ENCODE measurements at regions not wholly inside any gene's neighbourhood (a gene's known extent, or its start where the extent isn't known, plus 50 kb on each side); places are given as distances from the start of the nearest gene placed in this dataset.

GRCh38 chr6:144390202-144390601 lies 105.1 kb downstream of the UTRN start:
- TF ChIP-seq EZH2 (IDR thresholded peaks at IDR 0.05; ENCODE audit: low read length, unreplicated experiment), result no peak
- TF ChIP-seq, protein P1, sequence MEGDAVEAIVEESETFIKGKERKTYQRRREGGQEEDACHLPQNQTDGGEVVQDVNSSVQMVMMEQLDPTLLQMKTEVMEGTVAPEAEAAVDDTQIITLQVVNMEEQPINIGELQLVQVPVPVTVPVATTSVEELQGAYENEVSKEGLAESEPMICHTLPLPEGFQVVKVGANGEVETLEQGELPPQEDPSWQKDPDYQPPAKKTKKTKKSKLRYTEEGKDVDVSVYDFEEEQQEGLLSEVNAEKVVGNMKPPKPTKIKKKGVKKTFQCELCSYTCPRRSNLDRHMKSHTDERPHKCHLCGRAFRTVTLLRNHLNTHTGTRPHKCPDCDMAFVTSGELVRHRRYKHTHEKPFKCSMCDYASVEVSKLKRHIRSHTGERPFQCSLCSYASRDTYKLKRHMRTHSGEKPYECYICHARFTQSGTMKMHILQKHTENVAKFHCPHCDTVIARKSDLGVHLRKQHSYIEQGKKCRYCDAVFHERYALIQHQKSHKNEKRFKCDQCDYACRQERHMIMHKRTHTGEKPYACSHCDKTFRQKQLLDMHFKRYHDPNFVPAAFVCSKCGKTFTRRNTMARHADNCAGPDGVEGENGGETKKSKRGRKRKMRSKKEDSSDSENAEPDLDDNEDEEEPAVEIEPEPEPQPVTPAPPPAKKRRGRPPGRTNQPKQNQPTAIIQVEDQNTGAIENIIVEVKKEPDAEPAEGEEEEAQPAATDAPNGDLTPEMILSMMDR (conservative IDR thresholded peaks at IDR 0.05; ENCODE audit: low read depth, low read length), result no peak
- TF ChIP-seq EZH2phosphoT487 (IDR thresholded peaks at IDR 0.05; ENCODE audit: borderline replicate concordance, low read length), result no peak
- H3K9me3 ChIP-seq (ENCODE audit: low read length), result no peaks in the 10 kb centered on the region
- ATAC-seq, result no peak
- no peak overlapping the region for H3K9ac ChIP-seq (ENCODE audit: low read length)
- POLR2A ChIA-PET (ENCODE audit: unreplicated experiment), result no interaction called here
- no peak overlapping the region for H3K4me3 ChIP-seq (ENCODE audit: low read length)
- no peaks in the 10 kb centered on the region for H3K9me2 ChIP-seq (replicated peaks; ENCODE audit: low read length)
- no peaks in the 10 kb centered on the region for H3K36me3 ChIP-seq (ENCODE audit: low read depth, low read length)
- H3K79me2 ChIP-seq (ENCODE audit: low read length), result peaks cover 1% of the 10 kb centered on the region
- peaks cover 5% of the 10 kb centered on the region for H3K4me1 ChIP-seq (ENCODE audit: insufficient read depth, low read length)
- no peak overlapping the region for H3K4me2 ChIP-seq (ENCODE audit: low read length)
- H3K27me3 ChIP-seq (ENCODE audit: low read length), result no peaks in the 10 kb centered on the region
- no peak for DNase-seq
- intact Hi-C loops (cut with micrococcal nuclease), result no loop called here
- no TSS peak for BruUV-seq (replicated peaks)
- no peaks in the 10 kb centered on the region for H3F3A ChIP-seq (ENCODE audit: low read length, unreplicated experiment)
- CTCF ChIA-PET, result no interaction called here
- no peak overlapping the region for H2AFZ ChIP-seq (ENCODE audit: low read length)
- no peak overlapping the region for H3K27ac ChIP-seq (ENCODE audit: low read length)
- no peaks in the 10 kb centered on the region for H4K20me1 ChIP-seq (ENCODE audit: low read length)

GRCh38 chr6:144390886-144391285 lies 105.8 kb downstream of the UTRN start:
- POLR2A ChIA-PET (ENCODE audit: unreplicated experiment), result no interaction called here
- DNase-seq (no peak), ATAC-seq (no peak)
- no peak overlapping the region for H3K4me3 ChIP-seq (ENCODE audit: low read length)
- H3K9me3 ChIP-seq (ENCODE audit: low read length), result no peaks in the 10 kb centered on the region
- no peak overlapping the region for H2AFZ ChIP-seq (ENCODE audit: low read length)
- H4K20me1 ChIP-seq (ENCODE audit: low read length), result no peaks in the 10 kb centered on the region
- no peaks in the 10 kb centered on the region for H3F3A ChIP-seq (ENCODE audit: low read length, unreplicated experiment)
- peaks cover 8% of the 10 kb centered on the region for H3K79me2 ChIP-seq (ENCODE audit: low read length)
- no peak overlapping the region for H3K27ac ChIP-seq (ENCODE audit: low read length)
- H3K9me2 ChIP-seq (replicated peaks; ENCODE audit: low read length), result no peaks in the 10 kb centered on the region
- intact Hi-C loops (cut with micrococcal nuclease), result no loop called here
- H3K9ac ChIP-seq (ENCODE audit: low read length), result no peak overlapping the region
- TF ChIP-seq, protein P1 (conservative IDR thresholded peaks at IDR 0.05; ENCODE audit: low read depth, low read length), result no peak
- TF ChIP-seq EZH2phosphoT487 (IDR thresholded peaks at IDR 0.05; ENCODE audit: borderline replicate concordance, low read length), result no peak
- no peak for TF ChIP-seq EZH2 (IDR thresholded peaks at IDR 0.05; ENCODE audit: low read length, unreplicated experiment)
- CTCF ChIA-PET, result no interaction called here
- no peak overlapping the region for H3K4me2 ChIP-seq (ENCODE audit: low read length)
- BruUV-seq (replicated peaks), result no TSS peak
- peaks cover 10% of the 10 kb centered on the region for H3K4me1 ChIP-seq (ENCODE audit: insufficient read depth, low read length)
- no peaks in the 10 kb centered on the region for H3K27me3 ChIP-seq (ENCODE audit: low read length)
- H3K36me3 ChIP-seq (ENCODE audit: low read depth, low read length), result no peaks in the 10 kb centered on the region

DNA sequence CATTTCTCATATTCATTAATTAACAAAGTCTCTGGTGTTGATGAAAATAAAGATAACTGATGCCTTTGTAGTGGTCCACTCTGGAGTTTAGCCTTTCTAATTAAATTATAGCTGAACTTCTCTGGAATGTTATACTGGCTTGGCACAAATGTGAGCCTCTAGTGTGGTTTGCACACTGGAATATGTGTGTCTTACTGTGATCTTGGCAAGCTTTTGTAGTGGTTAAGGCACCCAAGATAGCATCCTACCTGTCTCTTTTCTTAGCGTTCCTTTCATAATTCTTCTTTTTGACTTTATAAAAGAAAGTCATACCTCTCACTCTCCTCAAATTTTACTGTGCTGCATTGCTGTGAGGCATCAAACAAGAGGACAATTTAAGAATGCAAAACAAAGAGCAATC lies 107.4 kb downstream of the UTRN start:
- no peak overlapping the region for H2AFZ ChIP-seq (ENCODE audit: low read length)
- intact Hi-C loops (cut with micrococcal nuclease), result no loop called here
- no peaks in the 10 kb centered on the region for H3F3A ChIP-seq (ENCODE audit: low read length, unreplicated experiment)
- H3K79me2 ChIP-seq (ENCODE audit: low read length), result peaks cover 22% of the 10 kb centered on the region
- no peak overlapping the region for H3K4me3 ChIP-seq (ENCODE audit: low read length)
- H3K9me2 ChIP-seq (replicated peaks; ENCODE audit: low read length), result no peaks in the 10 kb centered on the region
- TF ChIP-seq EZH2 (IDR thresholded peaks at IDR 0.05; ENCODE audit: low read length, unreplicated experiment) (no peak), EZH2phosphoT487 (IDR thresholded peaks at IDR 0.05; ENCODE audit: borderline replicate concordance, low read length) (no peak)
- TF ChIP-seq, protein P1 (conservative IDR thresholded peaks at IDR 0.05; ENCODE audit: low read depth, low read length), result no peak
- H3K9ac ChIP-seq (ENCODE audit: low read length), result no peak overlapping the region
- DNase-seq (no peak), ATAC-seq (no peak)
- ChIA-PET CTCF (no interaction called here), POLR2A (ENCODE audit: unreplicated experiment) (no interaction called here)
- no peaks in the 10 kb centered on the region for H3K9me3 ChIP-seq (ENCODE audit: low read length)
- H3K27ac ChIP-seq (ENCODE audit: low read length), result no peak overlapping the region
- H3K27me3 ChIP-seq (ENCODE audit: low read length), result no peaks in the 10 kb centered on the region
- no peaks in the 10 kb centered on the region for H3K36me3 ChIP-seq (ENCODE audit: low read depth, low read length)
- no peak overlapping the region for H3K4me2 ChIP-seq (ENCODE audit: low read length)
- H4K20me1 ChIP-seq (ENCODE audit: low read length), result no peaks in the 10 kb centered on the region
- H3K4me1 ChIP-seq (ENCODE audit: insufficient read depth, low read length), result peaks cover 10% of the 10 kb centered on the region
- no TSS peak for BruUV-seq (replicated peaks)

Measured in PC-3 (cell line).